K562 (cell line): ENCODE measurements at regions not wholly inside any gene's neighbourhood (a gene's known extent, or its start where the extent isn't known, plus 50 kb on each side); places are given as distances from the start of the nearest gene placed in this dataset.

Experiments
- ATAC-seq: fragments of 200-7000 bp; cut with Tn5 transposase; 3 replicates; pipeline ENCODE4 v1.9.1; 2020; ENCODE audit warnings: moderate library complexity
- BruUV-seq: library from RNA; stranded (reverse); fragments of 400-500 nt; replicated peaks from 2 replicates; lab custom pipeline; 2021; lab: Mats Ljungman, UMichigan
- CTCF ChIA-PET: fragments of 300-600 bp; formaldehyde crosslinking; extraction: SDS; loops from one replicate; lab custom pipeline; 2021; ENCODE audit warnings: low intra/inter-chr PET ratio; lab: Yijun Ruan, JAX
- POLR2A ChIA-PET: fragments of 300-600, 350-650 bp; sonication (Branson Sonifier 250); formaldehyde crosslinking; extraction: SDS; loops from one replicate; lab custom pipeline; 2021; ENCODE audit warnings: antibody characterized with exemption, inconsistent platforms; lab: Yijun Ruan, JAX
- DNase-seq, 4 experiments: peaks; one replicate each; pipeline versions ENCODE4 v3.0.0 to v3.0.0-alpha.2; 2011 to 2018; ENCODE audit warnings: low spot score in 3 of 4, mixed read lengths in 3 of 4; ENCODE audit errors: extremely low read depth in 1 of 4
- FAIRE-seq: peaks from 2 replicates; lab custom pipeline; 2011; peaks lifted over from hg19 to GRCh38; lab: Jason Lieb, UNC
- H2AFZ ChIP-seq: 2 replicates; pipeline ENCODE4 v1.6.0; 2011; ENCODE audit warnings: low read depth, low read length, control low read depth, inconsistent platforms
- H3K27ac ChIP-seq: fragments of 200-600 bp; 3 replicates; pipeline ENCODE4 v1.8.0; 2011; ENCODE audit warnings: low read depth, mild to moderate bottlenecking, control low read depth, inconsistent platforms, low read length, moderate library complexity, mixed read lengths; ENCODE audit errors: extremely low read depth
- H3K27me3 ChIP-seq, 2 experiments: fragments of 300-600 bp in 1 of 2; 2 replicates in 1 of 2; 3 replicates in 1 of 2; pipeline versions ENCODE4 v1.6.0 to v1.8.0; 2011; ENCODE audit warnings: inconsistent platforms in 2 of 2, low read length in 2 of 2, mild to moderate bottlenecking in 1 of 2, mixed read lengths in 1 of 2, moderate library complexity in 1 of 2; ENCODE audit not compliant: control insufficient read depth in 2 of 2, insufficient read depth in 2 of 2
- H3K36me3 ChIP-seq: fragments of 300-600 bp; 3 replicates; pipeline ENCODE4 v1.8.0; 2011; ENCODE audit warnings: mild to moderate bottlenecking, low read length, inconsistent platforms; ENCODE audit not compliant: control insufficient read depth, insufficient read depth
- H3K4me1 ChIP-seq, 2 experiments: fragments of 200-600 bp in 1 of 2; replicated peaks in 1 of 2; 2 replicates in 1 of 2; 3 replicates in 1 of 2; pipeline versions ENCODE4 v1.5.1 to v1.8.0; 2011; ENCODE audit warnings: inconsistent platforms in 2 of 2, low read length in 2 of 2, mild to moderate bottlenecking in 1 of 2, mixed read lengths in 1 of 2, moderate library complexity in 1 of 2; ENCODE audit not compliant: control insufficient read depth in 2 of 2, insufficient read depth in 2 of 2
- H3K4me2 ChIP-seq: 2 replicates; pipeline ENCODE4 v1.6.1; 2011; ENCODE audit warnings: low read length, control low read depth, inconsistent platforms, mixed read lengths; ENCODE audit not compliant: insufficient read depth
- H3K4me3 ChIP-seq: fragments of 200-600 bp; sonication (generic), shearing (Covaris generic); 2 replicates; pipeline ENCODE4 v1.5.1; 2016; ENCODE audit warnings: control low read depth, inconsistent platforms
- H3K79me2 ChIP-seq: fragments of 200-600 bp; 3 replicates; pipeline ENCODE4 v1.8.0; 2011; ENCODE audit warnings: low read length, inconsistent platforms; ENCODE audit not compliant: control insufficient read depth, insufficient read depth
- H3K9ac ChIP-seq, 2 experiments: 2 replicates each; pipeline versions ENCODE4 v1.6.0 to v1.6.1; 2011; ENCODE audit warnings: low read depth in 2 of 2, low read length in 2 of 2, control low read depth in 1 of 2, inconsistent platforms in 1 of 2, mild to moderate bottlenecking in 1 of 2, mixed read lengths in 1 of 2; ENCODE audit not compliant: insufficient read depth in 1 of 2
- H3K9me1 ChIP-seq: one replicate; pipeline ENCODE4 v1.6.0; 2011; ENCODE audit warnings: inconsistent platforms, mild to moderate bottlenecking, low read length, moderate library complexity; ENCODE audit not compliant: control insufficient read depth, insufficient read depth
- H3K9me3 ChIP-seq: replicated peaks from 2 replicates; pipeline ENCODE4 v1.5.1; 2011; ENCODE audit warnings: low read depth, low read length, inconsistent platforms; ENCODE audit not compliant: control insufficient read depth, insufficient read depth
- H4K20me1 ChIP-seq: replicated peaks from 2 replicates; pipeline ENCODE4 v1.6.1; 2011; ENCODE audit warnings: low read length, inconsistent platforms, mixed read lengths; ENCODE audit not compliant: control insufficient read depth, insufficient read depth
- C11orf30 ChIP-seq: fragments of 450-650 bp; IDR thresholded peaks from 2 replicates; pipeline ENCODE4 v1.6.1; 2016; ENCODE audit warnings: low read depth, mild to moderate bottlenecking
- MCM7 ChIP-seq, 2 experiments: fragments of 450-650 bp; IDR thresholded peaks; 2 replicates each; pipeline ENCODE4 v1.6.1; 2016 to 2018
- NCOA4 ChIP-seq: fragments of 450-650 bp; IDR thresholded peaks from 2 replicates; pipeline ENCODE4 v1.6.1; 2018; ENCODE audit warnings: mild to moderate bottlenecking; ENCODE audit not compliant: partially characterized antibody
- WGBS: fragments of 100-300 bp; shearing (Covaris generic); methylation state at CpG from one replicate; pipeline ENCODE4 v1.1.6; 2016; ENCODE audit warnings: low coverage, mixed read lengths; ENCODE audit not compliant: insufficient coverage; ENCODE audit errors: missing lambda C conversion rate; 5-methylcytosine and 5-hydroxymethylcytosine counted together
- in situ Hi-C: fragments of 300-500 bp; cut with MboI; formaldehyde crosslinking; loops from 4 replicates; pipeline ENCODE4 v1.15.0; 2018; ENCODE audit warnings: inconsistent platforms, mixed read lengths
- intact Hi-C: fragments of 100-400 bp; cut with micrococcal nuclease; formaldehyde crosslinking; loops from 2 replicates; pipeline ENCODE4 v1.14.2; 2022
- TF ChIP-seq, protein P1 (sequence below): fragments of 250-450 bp; sonication (Bioruptor Pico); IDR thresholded peaks from 2 replicates; pipeline ENCODE4 v1.5.1; 2021; ENCODE audit warnings: mild to moderate bottlenecking
- TF ChIP-seq, protein P2 (sequence below): IDR thresholded peaks from 2 replicates; pipeline ENCODE4 v1.6.1; 2012; ENCODE audit warnings: low read depth, low read length, improper control_type of control experiment, borderline replicate concordance
- TF ChIP-seq, protein P3 (sequence below): fragments of 250-450 bp; sonication (Bioruptor Pico); IDR thresholded peaks from 2 replicates; pipeline ENCODE4 v1.8.0; 2021; ENCODE audit warnings: mild to moderate bottlenecking, moderate library complexity
- TF ChIP-seq, protein P4 (sequence below): fragments of 250-450 bp; sonication (Bioruptor Pico); IDR thresholded peaks from 2 replicates; pipeline ENCODE4 v1.4.0; 2020; ENCODE audit warnings: mild to moderate bottlenecking, moderate library complexity
- TF ChIP-seq, protein P5 (sequence below): sonication (generic); formaldehyde crosslinking; IDR thresholded peaks from 2 replicates; pipeline ENCODE4 v1.8.1; 2023; ENCODE audit warnings: mild to moderate bottlenecking, missing genetic modification reagents, moderate library complexity

DNA sequence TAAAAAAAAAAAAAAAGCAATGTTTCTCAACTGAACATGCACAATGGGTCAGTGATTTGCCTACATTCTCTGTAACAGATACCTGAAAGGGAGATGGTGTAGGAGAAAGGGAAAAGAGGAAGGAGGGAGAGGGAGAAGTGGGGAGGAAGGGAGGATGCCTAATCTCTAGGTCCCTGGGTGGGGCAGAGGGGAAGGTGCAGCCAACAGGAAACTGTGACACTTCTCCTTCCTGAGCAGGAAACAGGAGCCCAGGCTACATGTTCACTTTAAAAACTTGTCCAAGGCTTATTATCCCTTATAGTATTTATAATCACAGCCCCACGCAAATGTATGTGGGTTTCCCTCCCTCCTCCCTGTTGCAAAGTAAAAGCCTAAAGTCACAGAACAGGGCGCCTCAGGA lies 137.9 kb downstream of the MINAR1 start:
- in situ Hi-C loops = no loop called here
- no TSS peak for BruUV-seq
- intact Hi-C loops = no loop called here
- Histone ChIP-seq H3K4me3 (no peak overlapping the region), H3K27ac (no peak overlapping the region), H3K4me1 (no peaks in the 10 kb centered on the region), H4K20me1 (no peaks in the 10 kb centered on the region), H3K9ac (no peak overlapping the region), H3K27me3 (no peaks in the 10 kb centered on the region; a peak in 1 of 5 replicates), H2AFZ (no peak overlapping the region), H3K36me3 (no peaks in the 10 kb centered on the region), H3K79me2 (no peaks in the 10 kb centered on the region), H3K9me1 (no peaks in the 10 kb centered on the region), H3K4me2 (no peak overlapping the region), H3K9me3 (no peaks in the 10 kb centered on the region)
- ATAC-seq (no peak), FAIRE-seq (no peak), DNase-seq (no peak)
- TF ChIP-seq, protein P1, sequence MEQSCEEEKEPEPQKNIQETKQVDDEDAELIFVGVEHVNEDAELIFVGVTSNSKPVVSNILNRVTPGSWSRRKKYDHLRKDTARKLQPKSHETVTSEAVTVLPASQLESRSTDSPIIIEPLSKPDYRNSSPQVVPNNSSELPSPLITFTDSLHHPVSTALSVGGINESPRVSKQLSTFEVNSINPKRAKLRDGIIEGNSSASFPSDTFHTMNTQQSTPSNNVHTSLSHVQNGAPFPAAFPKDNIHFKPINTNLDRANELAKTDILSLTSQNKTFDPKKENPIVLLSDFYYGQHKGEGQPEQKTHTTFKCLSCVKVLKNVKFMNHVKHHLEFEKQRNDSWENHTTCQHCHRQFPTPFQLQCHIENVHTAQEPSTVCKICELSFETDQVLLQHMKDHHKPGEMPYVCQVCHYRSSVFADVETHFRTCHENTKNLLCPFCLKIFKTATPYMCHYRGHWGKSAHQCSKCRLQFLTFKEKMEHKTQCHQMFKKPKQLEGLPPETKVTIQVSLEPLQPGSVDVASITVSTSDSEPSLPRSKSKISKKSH (CRISPR knock-in tag) = no peak
- TF ChIP-seq, protein P2, sequence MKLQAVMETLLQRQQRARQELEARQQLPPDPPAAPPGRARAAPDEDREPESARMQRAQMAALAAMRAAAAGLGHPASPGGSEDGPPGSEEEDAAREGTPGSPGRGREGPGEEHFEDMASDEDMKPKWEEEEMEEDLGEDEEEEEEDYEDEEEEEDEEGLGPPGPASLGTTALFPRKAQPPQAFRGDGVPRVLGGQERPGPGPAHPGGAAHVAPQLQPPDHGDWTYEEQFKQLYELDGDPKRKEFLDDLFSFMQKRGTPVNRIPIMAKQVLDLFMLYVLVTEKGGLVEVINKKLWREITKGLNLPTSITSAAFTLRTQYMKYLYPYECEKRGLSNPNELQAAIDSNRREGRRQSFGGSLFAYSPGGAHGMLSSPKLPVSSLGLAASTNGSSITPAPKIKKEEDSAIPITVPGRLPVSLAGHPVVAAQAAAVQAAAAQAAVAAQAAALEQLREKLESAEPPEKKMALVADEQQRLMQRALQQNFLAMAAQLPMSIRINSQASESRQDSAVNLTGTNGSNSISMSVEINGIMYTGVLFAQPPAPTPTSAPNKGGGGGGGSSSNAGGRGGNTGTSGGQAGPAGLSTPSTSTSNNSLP = no peak
- no peak for TF ChIP-seq NCOA4
- TF ChIP-seq C11orf30 = no peak
- TF ChIP-seq, protein P3, sequence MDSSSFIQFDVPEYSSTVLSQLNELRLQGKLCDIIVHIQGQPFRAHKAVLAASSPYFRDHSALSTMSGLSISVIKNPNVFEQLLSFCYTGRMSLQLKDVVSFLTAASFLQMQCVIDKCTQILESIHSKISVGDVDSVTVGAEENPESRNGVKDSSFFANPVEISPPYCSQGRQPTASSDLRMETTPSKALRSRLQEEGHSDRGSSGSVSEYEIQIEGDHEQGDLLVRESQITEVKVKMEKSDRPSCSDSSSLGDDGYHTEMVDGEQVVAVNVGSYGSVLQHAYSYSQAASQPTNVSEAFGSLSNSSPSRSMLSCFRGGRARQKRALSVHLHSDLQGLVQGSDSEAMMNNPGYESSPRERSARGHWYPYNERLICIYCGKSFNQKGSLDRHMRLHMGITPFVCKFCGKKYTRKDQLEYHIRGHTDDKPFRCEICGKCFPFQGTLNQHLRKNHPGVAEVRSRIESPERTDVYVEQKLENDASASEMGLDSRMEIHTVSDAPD (CRISPR knock-in tag) = no peak
- TF ChIP-seq MCM7 (IDR thresholded peaks at IDR 0.05) = no peak
- TF ChIP-seq, protein P4, sequence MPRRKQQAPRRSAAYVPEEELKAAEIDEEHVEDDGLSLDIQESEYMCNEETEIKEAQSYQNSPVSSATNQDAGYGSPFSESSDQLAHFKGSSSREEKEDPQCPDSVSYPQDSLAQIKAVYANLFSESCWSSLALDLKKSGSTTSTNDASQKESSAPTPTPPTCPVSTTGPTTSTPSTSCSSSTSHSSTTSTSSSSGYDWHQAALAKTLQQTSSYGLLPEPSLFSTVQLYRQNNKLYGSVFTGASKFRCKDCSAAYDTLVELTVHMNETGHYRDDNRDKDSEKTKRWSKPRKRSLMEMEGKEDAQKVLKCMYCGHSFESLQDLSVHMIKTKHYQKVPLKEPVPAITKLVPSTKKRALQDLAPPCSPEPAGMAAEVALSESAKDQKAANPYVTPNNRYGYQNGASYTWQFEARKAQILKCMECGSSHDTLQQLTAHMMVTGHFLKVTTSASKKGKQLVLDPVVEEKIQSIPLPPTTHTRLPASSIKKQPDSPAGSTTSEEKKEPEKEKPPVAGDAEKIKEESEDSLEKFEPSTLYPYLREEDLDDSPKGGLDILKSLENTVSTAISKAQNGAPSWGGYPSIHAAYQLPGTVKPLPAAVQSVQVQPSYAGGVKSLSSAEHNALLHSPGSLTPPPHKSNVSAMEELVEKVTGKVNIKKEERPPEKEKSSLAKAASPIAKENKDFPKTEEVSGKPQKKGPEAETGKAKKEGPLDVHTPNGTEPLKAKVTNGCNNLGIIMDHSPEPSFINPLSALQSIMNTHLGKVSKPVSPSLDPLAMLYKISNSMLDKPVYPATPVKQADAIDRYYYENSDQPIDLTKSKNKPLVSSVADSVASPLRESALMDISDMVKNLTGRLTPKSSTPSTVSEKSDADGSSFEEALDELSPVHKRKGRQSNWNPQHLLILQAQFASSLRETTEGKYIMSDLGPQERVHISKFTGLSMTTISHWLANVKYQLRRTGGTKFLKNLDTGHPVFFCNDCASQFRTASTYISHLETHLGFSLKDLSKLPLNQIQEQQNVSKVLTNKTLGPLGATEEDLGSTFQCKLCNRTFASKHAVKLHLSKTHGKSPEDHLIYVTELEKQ = no peak
- TF ChIP-seq, protein P5, sequence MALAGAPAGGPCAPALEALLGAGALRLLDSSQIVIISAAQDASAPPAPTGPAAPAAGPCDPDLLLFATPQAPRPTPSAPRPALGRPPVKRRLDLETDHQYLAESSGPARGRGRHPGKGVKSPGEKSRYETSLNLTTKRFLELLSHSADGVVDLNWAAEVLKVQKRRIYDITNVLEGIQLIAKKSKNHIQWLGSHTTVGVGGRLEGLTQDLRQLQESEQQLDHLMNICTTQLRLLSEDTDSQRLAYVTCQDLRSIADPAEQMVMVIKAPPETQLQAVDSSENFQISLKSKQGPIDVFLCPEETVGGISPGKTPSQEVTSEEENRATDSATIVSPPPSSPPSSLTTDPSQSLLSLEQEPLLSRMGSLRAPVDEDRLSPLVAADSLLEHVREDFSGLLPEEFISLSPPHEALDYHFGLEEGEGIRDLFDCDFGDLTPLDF (CRISPR knock-in tag) = no peak
- WGBS = 0% methylated on average over 2 of the region's 2 CpGs
- POLR2A ChIA-PET = no interaction called here
- CTCF ChIA-PET = no interaction called here
